RCC 7860 (cell line): ENCODE measurements at regions not wholly inside any gene's neighbourhood (a gene's known extent, or its start where the extent isn't known, plus 50 kb on each side); places are given as distances from the start of the nearest gene placed in this dataset.

Source experiments
- DNase-seq: peaks from one replicate; pipeline ENCODE4 v3.0.0-alpha.2; 2015; ENCODE audit warnings: low spot score
- FAIRE-seq: peaks from 2 replicates; lab custom pipeline; 2012; peaks lifted over from hg19 to GRCh38; lab: Jason Lieb, UNC

- no peak for DNase-seq
Observed at GRCh38 chr2:6054161-6054671, 362.0 kb downstream of the SOX11 start.

GRCh38 chr2:6060992-6061663 lies 368.9 kb downstream of the SOX11 start:
- FAIRE-seq (no peak), DNase-seq (no peak)

More at GRCh38 chr2:6054161-6054671, 362.0 kb downstream of the SOX11 start:
- no peak for FAIRE-seq

- no peak for DNase-seq
- FAIRE-seq: no peak
Observed at GRCh38 chr2:6064757-6065156, 372.6 kb downstream of the SOX11 start.

DNA sequence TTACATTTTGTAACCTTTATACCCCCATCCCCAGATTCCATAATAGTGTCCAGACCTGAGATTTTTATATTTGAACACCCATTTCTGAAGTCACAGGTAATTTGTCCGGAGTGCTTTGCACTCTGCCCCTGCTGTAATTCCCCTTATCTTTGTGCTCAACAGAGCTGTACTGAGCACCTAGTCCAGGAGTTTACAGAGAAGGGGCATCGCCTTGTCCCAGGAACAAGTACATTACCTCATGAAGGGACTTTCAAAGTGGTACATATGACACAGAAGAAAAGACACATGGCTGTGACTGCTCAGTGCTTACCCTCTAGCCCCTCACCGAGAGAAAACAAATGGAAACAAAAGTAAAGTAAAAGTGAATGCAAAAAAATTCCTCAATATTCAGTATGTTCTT lies 373.5 kb downstream of the SOX11 start:
- FAIRE-seq (no peak), DNase-seq (no peak)

DNA sequence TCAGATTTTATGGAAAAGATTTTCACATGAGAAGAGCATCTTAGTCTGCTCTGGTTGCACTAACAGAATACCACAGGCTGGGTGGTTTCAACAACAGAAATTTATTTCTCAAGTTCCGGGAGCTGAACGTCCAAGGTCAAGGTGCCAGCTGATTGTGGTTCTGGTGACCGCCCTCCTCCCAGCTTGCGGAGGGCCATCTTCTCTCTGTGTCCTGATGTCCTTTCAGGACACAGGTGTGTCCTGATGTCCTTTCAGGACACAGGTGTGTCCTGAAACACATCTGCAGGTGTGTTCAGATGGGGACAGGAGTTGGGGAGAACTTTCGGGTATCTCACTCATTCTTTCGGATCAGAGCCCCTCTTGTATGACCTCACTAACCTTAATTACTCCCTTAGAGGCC lies 374.9 kb downstream of the SOX11 start:
- FAIRE-seq (no peak), DNase-seq (no peak)

DNA sequence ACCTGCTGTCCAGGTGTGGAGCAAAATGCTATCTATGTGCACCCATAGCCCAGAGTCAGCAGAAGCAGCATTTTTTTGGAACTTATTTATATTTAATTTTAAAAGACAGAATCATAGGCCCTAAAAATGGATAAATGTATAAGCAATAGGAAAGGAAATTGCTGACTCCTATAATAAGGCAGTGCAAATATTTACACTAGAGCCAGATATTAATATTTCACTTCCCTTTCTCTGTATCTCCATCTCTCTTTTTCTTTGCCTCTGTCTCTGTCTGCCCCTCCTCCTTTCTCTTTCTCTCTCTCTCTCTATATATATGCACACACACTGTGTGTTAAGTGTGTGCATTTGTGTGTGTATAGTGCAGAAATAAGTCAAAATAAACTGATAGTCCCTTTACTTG lies 375.6 kb downstream of the SOX11 start:
- DNase-seq (no peak), FAIRE-seq (no peak)

GRCh38 chr2:6068429-6068828 lies 376.2 kb downstream of the SOX11 start:
- FAIRE-seq: no peak
- no peak for DNase-seq

GRCh38 chr2:6069381-6069780 lies 377.2 kb downstream of the SOX11 start:
- no peak for DNase-seq
- no peak for FAIRE-seq

DNA sequence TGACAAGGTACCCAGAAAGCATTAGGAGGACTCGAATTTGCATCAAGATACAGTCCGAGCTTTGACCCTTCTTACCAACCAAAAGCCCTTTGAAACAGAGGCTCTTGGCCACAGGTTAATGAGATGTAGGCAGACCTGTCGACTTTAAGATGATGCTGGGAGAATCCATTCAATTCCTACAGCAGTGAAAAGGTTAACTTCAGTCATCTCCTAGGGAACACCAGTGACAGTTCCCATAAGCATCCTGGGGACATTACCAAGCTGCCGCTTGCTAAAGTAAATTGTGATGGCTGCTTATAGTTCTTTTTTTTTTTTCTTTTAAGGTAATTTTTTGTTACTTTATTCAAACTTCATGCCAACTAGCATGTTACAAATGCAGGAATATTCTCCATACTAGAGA lies 379.3 kb downstream of the SOX11 start:
- DNase-seq: no peak
- FAIRE-seq: no peak

GRCh38 chr2:6072276-6072675 lies 380.1 kb downstream of the SOX11 start:
- DNase-seq (no peak), FAIRE-seq (no peak)

GRCh38 chr2:6072768-6073167 lies 380.6 kb downstream of the SOX11 start:
- no peak for FAIRE-seq
- DNase-seq: no peak

DNA sequence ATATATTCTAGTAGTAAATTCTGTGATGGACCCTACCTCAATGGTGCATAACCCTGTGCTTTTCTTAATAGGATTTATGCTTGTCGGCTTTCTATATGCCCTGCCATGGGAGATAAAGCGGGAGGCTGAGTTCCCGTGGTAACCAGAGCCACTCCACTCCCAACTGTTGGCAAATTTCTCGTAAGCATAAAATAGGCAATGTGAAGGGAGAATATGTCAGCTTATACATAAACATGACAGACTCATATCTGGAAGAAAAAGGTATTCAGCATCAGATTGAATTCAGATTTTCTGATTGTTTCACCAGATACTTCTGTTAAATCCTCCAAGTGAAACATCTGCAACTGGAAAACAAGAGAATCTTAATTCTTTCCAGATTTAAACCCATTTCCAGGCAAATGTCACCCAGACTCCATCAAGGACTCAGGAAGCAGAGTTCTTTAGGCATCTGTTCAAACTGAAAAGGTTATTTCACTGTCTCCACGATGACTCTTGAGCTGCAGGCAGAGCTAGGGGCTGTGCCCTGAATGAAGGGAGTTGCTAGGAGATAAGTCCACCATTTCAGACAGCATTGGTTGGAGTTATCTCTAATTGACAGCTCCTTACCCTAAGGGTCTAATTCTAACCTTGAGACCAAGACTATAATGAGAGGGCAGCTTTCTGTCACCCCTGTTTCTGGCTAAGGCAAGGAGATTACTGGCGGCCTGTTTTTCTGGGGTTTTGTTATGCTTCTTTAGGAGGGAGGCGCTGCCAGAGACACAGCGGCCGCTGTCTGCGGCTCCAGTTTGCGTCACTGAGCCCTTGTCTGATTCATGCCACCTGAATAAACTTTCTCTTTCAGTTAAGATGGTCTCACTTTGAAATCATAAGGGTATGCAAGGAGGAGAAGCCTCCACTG lies 381.3 kb downstream of the SOX11 start:
- DNase-seq: no peak
- FAIRE-seq: no peak

DNA sequence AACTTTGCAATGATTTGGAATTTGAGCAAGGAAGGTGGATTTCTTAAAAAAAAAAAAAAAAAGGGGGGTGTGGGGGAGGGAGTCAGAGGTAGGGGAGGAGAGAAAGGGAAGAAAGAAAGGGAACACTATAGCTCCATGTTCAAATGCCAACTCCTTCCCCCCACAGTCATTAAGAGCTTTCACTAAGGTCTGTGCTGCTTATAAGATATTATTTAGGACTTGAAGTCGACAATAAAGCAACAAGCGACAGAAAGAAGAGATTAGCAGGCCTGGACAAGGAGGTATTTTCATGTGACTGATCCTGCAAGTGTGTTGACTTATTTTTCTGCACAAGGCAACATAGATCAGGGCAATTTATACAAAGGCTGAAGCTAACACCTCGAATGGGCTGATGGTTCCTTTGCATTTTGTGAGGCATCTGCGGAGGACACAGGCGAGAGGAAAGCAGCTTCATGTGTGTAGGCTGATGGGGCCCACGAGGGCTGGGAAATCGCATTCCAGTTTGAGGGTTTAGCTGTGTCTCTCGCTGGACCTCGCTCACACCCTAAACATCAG lies 382.0 kb downstream of the SOX11 start:
- no peak for DNase-seq

GRCh38 chr2:6077585-6077984 lies 385.4 kb downstream of the SOX11 start:
- DNase-seq (no peak), FAIRE-seq (no peak)

More for the DNA sequence above, 382.0 kb downstream of the SOX11 start:
- FAIRE-seq: no peak

DNA sequence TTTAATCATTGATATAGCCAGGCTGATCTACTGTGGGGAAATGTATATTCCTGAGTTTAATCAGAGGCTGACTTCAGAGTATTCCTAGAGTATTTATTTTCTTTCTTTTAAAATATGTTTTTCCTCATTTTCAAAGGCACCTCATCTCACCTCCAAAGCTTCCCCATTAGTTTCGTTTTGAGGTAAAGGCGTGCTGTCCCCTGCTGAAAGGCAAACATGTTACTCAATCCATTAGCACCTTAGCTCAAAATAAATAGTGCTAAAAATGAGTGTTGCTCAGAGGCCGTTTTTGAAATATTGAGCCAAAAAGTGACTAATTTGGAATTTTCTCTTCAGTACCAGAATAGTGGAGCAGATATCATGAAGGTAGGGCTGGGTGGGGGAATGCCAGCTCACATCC lies 386.2 kb downstream of the SOX11 start:
- DNase-seq (no peak), FAIRE-seq (no peak)

GRCh38 chr2:6079405-6079804 lies 387.2 kb downstream of the SOX11 start:
- DNase-seq (no peak), FAIRE-seq (no peak)

GRCh38 chr2:6080932-6081753 lies 389.0 kb downstream of the SOX11 start:
- FAIRE-seq: no peak

DNA sequence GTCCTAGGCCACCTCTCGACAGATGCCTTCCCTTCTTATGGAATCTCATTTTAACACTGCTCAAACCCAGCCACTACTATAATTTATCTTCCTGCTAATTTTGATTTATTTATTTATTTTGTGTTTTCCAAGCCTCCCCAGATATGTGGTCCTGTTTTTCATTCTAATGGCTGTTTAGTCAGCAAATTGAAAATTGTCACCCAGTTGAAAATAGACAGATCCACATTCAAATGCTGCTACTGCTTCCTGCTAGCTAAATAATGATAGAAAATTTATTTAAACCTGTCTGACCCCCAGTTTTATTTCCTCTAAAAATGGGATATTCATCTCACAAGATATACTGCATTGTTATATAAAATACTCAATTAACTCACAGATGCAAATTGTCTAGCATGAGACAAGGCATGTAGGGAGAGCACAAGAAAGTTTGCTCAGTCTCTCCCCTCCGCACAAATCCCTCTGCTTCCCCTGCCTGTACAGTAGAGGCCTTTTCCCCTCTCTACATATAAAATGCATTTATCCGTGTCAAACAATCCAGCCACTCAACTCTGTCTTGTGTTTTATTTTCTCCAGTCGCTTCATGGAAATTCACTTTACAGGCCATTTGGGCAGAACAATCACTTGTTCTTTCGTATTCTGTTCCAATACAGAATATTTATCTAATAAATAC lies 389.9 kb downstream of the SOX11 start:
- no peak for FAIRE-seq
- DNase-seq: no peak

More at GRCh38 chr2:6080932-6081753, 389.0 kb downstream of the SOX11 start:
- no peak for DNase-seq

DNA sequence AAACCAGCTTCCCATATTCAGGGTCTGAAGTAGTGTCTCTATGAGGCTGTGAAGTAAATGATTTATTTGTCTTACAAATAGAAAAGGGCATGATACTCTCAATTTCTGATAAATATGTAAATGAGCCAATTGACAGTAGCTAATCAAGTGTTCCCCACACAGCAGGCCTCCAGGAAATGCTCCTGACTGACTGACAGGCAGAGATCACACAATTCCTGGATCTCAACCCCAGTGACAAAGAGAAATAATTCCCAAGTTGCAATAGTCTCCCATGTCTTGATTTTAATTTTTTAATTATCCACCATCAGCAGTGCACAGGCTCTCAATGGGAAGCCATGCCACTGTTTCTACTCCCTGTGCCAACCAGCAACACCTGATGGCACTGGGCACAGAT lies 390.4 kb downstream of the SOX11 start:
- DNase-seq (no peak), FAIRE-seq (no peak)

DNA sequence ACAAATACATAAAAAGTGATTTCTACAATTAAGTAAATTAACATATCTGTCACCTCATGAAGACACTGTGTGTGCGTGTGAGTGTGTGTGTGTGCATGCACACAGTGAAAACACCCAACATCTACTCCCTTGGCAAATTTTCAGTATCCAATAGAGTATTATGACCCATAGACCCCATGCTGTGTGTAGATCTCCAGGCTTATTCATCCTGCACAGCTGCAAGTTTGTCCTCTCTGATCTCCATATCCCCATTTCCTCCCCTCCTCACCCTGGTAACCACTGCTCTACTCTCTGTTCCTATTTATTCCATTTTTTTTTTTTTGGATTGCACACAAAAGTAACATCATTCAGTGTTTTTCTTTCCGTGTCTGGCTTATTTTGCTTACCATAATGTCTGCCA lies 391.0 kb downstream of the SOX11 start:
- DNase-seq: no peak
- FAIRE-seq: no peak
